HCT116 (cell line): ENCODE measurements at regions not wholly inside any gene's neighbourhood (a gene's known extent, or its start where the extent isn't known, plus 50 kb on each side); places are given as distances from the start of the nearest gene placed in this dataset.
A peak's percentile ranks its signal among the peaks of the same experiment; 100 is the strongest.

ENCODE experiments used
- ATAC-seq: fragments of 200-7000 bp; cut with Tn5 transposase; 2 replicates; pipeline ENCODE4 v1.9.1; 2020; ENCODE audit warnings: mild to moderate bottlenecking, moderate library complexity
- BruUV-seq: library from RNA; stranded (reverse); fragments of 400-500 nt; replicated peaks from 2 replicates; lab custom pipeline; 2021; lab: Mats Ljungman, UMichigan
- CTCF ChIA-PET: fragments of 300-600 bp; sonication (Branson Sonifier 250); formaldehyde crosslinking; loops from one replicate; lab custom pipeline; 2021; ENCODE audit warnings: antibody characterized with exemption; lab: Charles Lee
- POLR2A ChIA-PET: fragments of 300-600, 350-600 bp; sonication (Branson Sonifier 250); formaldehyde crosslinking; loops from one replicate; lab custom pipeline; 2021; ENCODE audit warnings: antibody characterized with exemption; lab: Charles Lee
- RAD21 ChIA-PET, 2 experiments: fragments of 300-600 bp; sonication (Branson Sonifier 250); formaldehyde crosslinking; loops; one replicate each; lab custom pipeline; 2023; ENCODE audit warnings: low total read pairs in 2 of 2; ENCODE audit not compliant: uncharacterized antibody in 2 of 2, unreplicated experiment in 2 of 2, low non-redundant PET in 1 of 2; lab: Charles Lee
- DNase-seq: peaks from one replicate; pipeline ENCODE4 v3.0.0-alpha.2; 2010; ENCODE audit warnings: low read depth, low spot score
- H2AFZ ChIP-seq: fragments of 200-600 bp; shearing (Covaris generic), sonication (generic); 2 replicates; pipeline ENCODE4 v1.6.1; 2017; ENCODE audit warnings: low read depth, mixed run types, mixed read lengths, antibody characterized with exemption, low read length; ENCODE audit not compliant: poor library complexity, severe bottlenecking
- H3K27ac ChIP-seq: 2 replicates; pipeline ENCODE4 v1.5.1; 2012; ENCODE audit warnings: low read depth, low read length
- H3K27me3 ChIP-seq: fragments of 200-600 bp; sonication (generic); 2 replicates; pipeline ENCODE4 v1.6.1; 2016; ENCODE audit warnings: mixed run types, low read length, mixed read lengths; ENCODE audit not compliant: insufficient read depth
- H3K36me3 ChIP-seq, 2 experiments: fragments of 200-500 bp in 1 of 2; fragments of 200-600 bp in 1 of 2; sonication (Bioruptor generic) in 1 of 2; sonication (generic) in 1 of 2; 2 replicates each; pipeline versions ENCODE4 v1.5.1 to v1.6.1; 2014 to 2016; ENCODE audit warnings: low read length in 2 of 2, inconsistent platforms in 1 of 2, mixed read lengths in 1 of 2, mixed run types in 1 of 2; ENCODE audit not compliant: insufficient read depth in 2 of 2, control insufficient read depth in 1 of 2
- H3K4me1 ChIP-seq, 2 experiments: fragments of 200-600 bp in 1 of 2; sonication (generic) in 1 of 2; 2 replicates each; pipeline versions ENCODE4 v1.5.1 to v1.6.1; 2012 to 2017; ENCODE audit warnings: low read length in 2 of 2, inconsistent platforms in 1 of 2, mild to moderate bottlenecking in 1 of 2, mixed read lengths in 1 of 2, mixed run types in 1 of 2, moderate library complexity in 1 of 2; ENCODE audit not compliant: insufficient read depth in 2 of 2, control insufficient read depth in 1 of 2
- H3K4me2 ChIP-seq: fragments of 200-600 bp; sonication (generic); 2 replicates; pipeline ENCODE4 v1.6.1; 2017; ENCODE audit warnings: mixed run types, low read length, mixed read lengths
- H3K4me3 ChIP-seq, 2 experiments: fragments of 200-600 bp in 1 of 2; sonication (generic) in 1 of 2; replicated peaks in 1 of 2; 2 replicates each; pipeline ENCODE4 v1.5.1; 2011 to 2016; ENCODE audit warnings: low read length in 2 of 2, control low read depth in 1 of 2, low read depth in 1 of 2, mild to moderate bottlenecking in 1 of 2, mixed read lengths in 1 of 2, mixed run types in 1 of 2
- H3K79me2 ChIP-seq: fragments of 200-600 bp; sonication (generic); 2 replicates; pipeline ENCODE4 v1.6.1; 2017; ENCODE audit warnings: mild to moderate bottlenecking, mixed run types, low read length, moderate library complexity, mixed read lengths; ENCODE audit not compliant: insufficient read depth
- H3K9ac ChIP-seq: fragments of 200-600 bp; sonication (generic); 2 replicates; pipeline ENCODE4 v1.6.1; 2016; ENCODE audit warnings: low read length, mixed read lengths
- H3K9me2 ChIP-seq: fragments of 200-600 bp; sonication (generic), shearing (Covaris generic); 2 replicates; pipeline ENCODE4 v1.6.1; 2017; ENCODE audit warnings: mixed run types, mild to moderate bottlenecking, moderate library complexity; ENCODE audit not compliant: insufficient read depth
- H3K9me3 ChIP-seq, 2 experiments: fragments of 200-500 bp in 1 of 2; fragments of 200-600 bp in 1 of 2; sonication (Bioruptor generic) in 1 of 2; sonication (generic) in 1 of 2; 2 replicates each; pipeline ENCODE4 v1.6.1; 2014 to 2017; ENCODE audit warnings: low read length in 2 of 2, mixed read lengths in 2 of 2, inconsistent platforms in 1 of 2, low read depth in 1 of 2, mild to moderate bottlenecking in 1 of 2, mixed run types in 1 of 2, moderate library complexity in 1 of 2; ENCODE audit not compliant: control insufficient read depth in 1 of 2, insufficient read depth in 1 of 2
- H4K20me1 ChIP-seq: fragments of 200-600 bp; sonication (generic), shearing (Covaris generic); 2 replicates; pipeline ENCODE4 v1.6.1; 2017; ENCODE audit warnings: mixed run types, mild to moderate bottlenecking, moderate library complexity; ENCODE audit not compliant: insufficient read depth
- CBX3 ChIP-seq: IDR thresholded peaks from 2 replicates; pipeline ENCODE4 v1.6.1; 2012; ENCODE audit warnings: low read depth
- CEBPB ChIP-seq: IDR thresholded peaks from 2 replicates; pipeline ENCODE4 v1.6.1; 2012; ENCODE audit warnings: low read depth
- ELF1 ChIP-seq: IDR thresholded peaks from 2 replicates; pipeline ENCODE4 v1.6.1; 2012; ENCODE audit warnings: low read depth, borderline replicate concordance
- EZH2 ChIP-seq: fragments of 200-600 bp; sonication (generic); IDR thresholded peaks from 2 replicates; pipeline ENCODE4 v1.6.1; 2017; ENCODE audit warnings: antibody characterized with exemption, mixed run types
- JUND ChIP-seq: IDR thresholded peaks from 2 replicates; pipeline ENCODE4 v1.6.1; 2012
- POLR2A ChIP-seq: IDR thresholded peaks from 2 replicates; pipeline ENCODE4 v1.7.0; 2011; ENCODE audit warnings: borderline replicate concordance; ENCODE audit not compliant: insufficient read depth, insufficient read length; ENCODE audit errors: extremely low read depth
- POLR2AphosphoS5 ChIP-seq: IDR thresholded peaks from 2 replicates; pipeline ENCODE4 v1.6.1; 2011; ENCODE audit warnings: mild to moderate bottlenecking, low read depth, low read length, moderate library complexity
- RAD21 ChIP-seq: IDR thresholded peaks from 2 replicates; pipeline ENCODE4 v1.6.1; 2012; ENCODE audit warnings: low read depth, mild to moderate bottlenecking
- SP1 ChIP-seq: IDR thresholded peaks from 2 replicates; pipeline ENCODE4 v1.6.1; 2012; ENCODE audit warnings: low read depth
- TCF7L2 ChIP-seq: IDR thresholded peaks from 2 replicates; pipeline ENCODE4 v1.7.0; 2011; ENCODE audit warnings: borderline replicate concordance, inconsistent platforms; ENCODE audit not compliant: insufficient read depth, insufficient read length; ENCODE audit errors: extremely low read depth
- YY1 ChIP-seq: IDR thresholded peaks from 2 replicates; pipeline ENCODE4 v1.6.1; 2011; ENCODE audit warnings: low read length, low read depth, moderate library complexity, mild to moderate bottlenecking; ENCODE audit not compliant: insufficient replicate concordance; ENCODE audit errors: extremely low read depth
- intact Hi-C: fragments of 100-400 bp; cut with micrococcal nuclease; formaldehyde crosslinking; loops from 2 replicates; pipeline ENCODE4 v1.10.0; 2022
- TF ChIP-seq, protein P1 (sequence below): IDR thresholded peaks from 2 replicates; pipeline ENCODE4 v1.6.1; 2012
- TF ChIP-seq, protein P2 (sequence below): IDR thresholded peaks from 2 replicates; pipeline ENCODE4 v1.6.1; 2012; ENCODE audit warnings: low read depth
- TF ChIP-seq, protein P3 (sequence below), 3 experiments: fragments of 200-600 bp in 1 of 3; sonication (generic) in 1 of 3; IDR thresholded peaks in 2 of 3; conservative IDR thresholded peaks in 1 of 3; 2 replicates each; pipeline ENCODE4 v1.5.1; 2012 to 2017; ENCODE audit warnings: low read depth in 2 of 3, low read length in 2 of 3, antibody characterized with exemption in 1 of 3, borderline replicate concordance in 1 of 3, control low read depth in 1 of 3, mild to moderate bottlenecking in 1 of 3, mixed read lengths in 1 of 3, mixed run types in 1 of 3, moderate library complexity in 1 of 3; ENCODE audit not compliant: insufficient read depth in 1 of 3

DNA sequence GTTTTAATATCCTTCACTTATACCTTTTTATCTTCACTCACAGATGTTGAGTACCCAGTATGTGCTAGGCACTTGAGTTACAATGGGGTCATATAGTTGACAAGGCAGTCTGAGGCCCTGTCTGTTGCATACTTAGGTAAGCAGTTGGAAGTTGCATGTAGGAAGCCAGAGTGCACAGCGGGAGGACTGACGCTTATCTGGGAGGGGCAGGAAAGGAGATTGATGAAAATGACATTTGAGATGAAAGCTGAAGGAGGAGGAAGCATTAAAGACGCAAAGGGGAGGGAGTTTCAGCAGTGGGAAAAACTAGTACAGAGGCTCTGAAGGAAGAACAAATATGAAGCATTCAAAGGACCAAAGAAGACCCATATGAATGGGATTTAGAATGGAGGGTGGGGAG, 266.2 kb downstream of the HTR7 start (continued):
- TF ChIP-seq, protein P1, sequence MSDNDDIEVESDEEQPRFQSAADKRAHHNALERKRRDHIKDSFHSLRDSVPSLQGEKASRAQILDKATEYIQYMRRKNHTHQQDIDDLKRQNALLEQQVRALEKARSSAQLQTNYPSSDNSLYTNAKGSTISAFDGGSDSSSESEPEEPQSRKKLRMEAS: peak; percentile 25; the same call in 1 of the 2 replicates
- TF ChIP-seq TCF7L2: peak; percentile 92
- peak; percentile 20; the same call in 1 of the 2 replicates for TF ChIP-seq RAD21
- TF ChIP-seq SP1: peak; percentile 88
- peak; percentile 50 for TF ChIP-seq JUND
- no peak for TF ChIP-seq EZH2
- TF ChIP-seq ELF1: no peak
- peak; percentile 20 for TF ChIP-seq POLR2A
- TF ChIP-seq YY1: peak; percentile 48

DNA sequence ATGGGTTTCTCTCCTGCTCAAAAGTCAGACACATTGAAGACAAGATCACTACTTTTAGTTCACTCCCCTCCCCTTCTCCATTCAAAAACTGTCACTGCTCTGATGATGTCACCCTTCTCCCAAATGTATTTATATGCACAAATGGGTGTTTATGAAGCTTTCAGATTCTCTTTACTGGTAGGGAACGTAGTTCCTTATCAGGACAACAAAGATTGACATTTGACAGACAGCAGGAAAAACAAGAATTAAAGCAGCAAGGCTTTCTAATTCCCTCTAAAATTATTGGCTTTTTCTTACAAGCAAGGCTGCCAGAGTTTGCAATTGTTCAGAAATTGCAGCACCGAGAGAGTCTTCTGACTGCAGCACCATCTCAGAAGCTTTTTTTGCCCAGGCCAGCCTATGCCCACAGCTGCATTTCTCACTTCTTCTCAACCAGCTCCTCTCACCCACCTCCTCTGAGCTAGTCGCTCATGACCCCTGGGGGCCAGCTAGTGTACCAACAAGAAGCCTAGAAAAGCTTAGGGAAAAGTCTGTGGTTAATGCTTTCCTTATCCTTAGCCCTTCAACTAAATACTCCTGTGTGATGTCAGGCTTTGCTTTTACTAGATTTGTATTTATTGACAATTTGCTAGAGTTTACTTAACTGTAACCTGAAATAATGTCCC, 265.1 kb downstream of the HTR7 start:
- H3K27ac ChIP-seq: peak overlapping the region; percentile 81
- POLR2A ChIA-PET: interaction anchor here (0.9 to 1.0 kb wide), 2 partner anchors 12 to 505 kb away, joined by 3 to 4 read pairs; no protein-coding TSS in a partner anchor
- intact Hi-C loops: loop anchor here (1.0 to 5.0 kb wide), 7 partner anchors 270 to 799 kb away; no protein-coding TSS in a partner anchor
- peak; percentile 68 for DNase-seq
- H4K20me1 ChIP-seq: no peaks in the 10 kb centered on the region
- peak overlapping the region; percentile 6; the same call in 1 of the 2 replicates for H3K9ac ChIP-seq
- no peak overlapping the region for H3K4me3 ChIP-seq
- TF ChIP-seq YY1 (peak; percentile 8), CEBPB (no peak), POLR2AphosphoS5 (peak; percentile 19; the same call in 1 of the 2 replicates), CBX3 (peak; percentile 40; the same call in 1 of the 2 replicates), RAD21 (peak; percentile 96)
- TF ChIP-seq, protein P2, sequence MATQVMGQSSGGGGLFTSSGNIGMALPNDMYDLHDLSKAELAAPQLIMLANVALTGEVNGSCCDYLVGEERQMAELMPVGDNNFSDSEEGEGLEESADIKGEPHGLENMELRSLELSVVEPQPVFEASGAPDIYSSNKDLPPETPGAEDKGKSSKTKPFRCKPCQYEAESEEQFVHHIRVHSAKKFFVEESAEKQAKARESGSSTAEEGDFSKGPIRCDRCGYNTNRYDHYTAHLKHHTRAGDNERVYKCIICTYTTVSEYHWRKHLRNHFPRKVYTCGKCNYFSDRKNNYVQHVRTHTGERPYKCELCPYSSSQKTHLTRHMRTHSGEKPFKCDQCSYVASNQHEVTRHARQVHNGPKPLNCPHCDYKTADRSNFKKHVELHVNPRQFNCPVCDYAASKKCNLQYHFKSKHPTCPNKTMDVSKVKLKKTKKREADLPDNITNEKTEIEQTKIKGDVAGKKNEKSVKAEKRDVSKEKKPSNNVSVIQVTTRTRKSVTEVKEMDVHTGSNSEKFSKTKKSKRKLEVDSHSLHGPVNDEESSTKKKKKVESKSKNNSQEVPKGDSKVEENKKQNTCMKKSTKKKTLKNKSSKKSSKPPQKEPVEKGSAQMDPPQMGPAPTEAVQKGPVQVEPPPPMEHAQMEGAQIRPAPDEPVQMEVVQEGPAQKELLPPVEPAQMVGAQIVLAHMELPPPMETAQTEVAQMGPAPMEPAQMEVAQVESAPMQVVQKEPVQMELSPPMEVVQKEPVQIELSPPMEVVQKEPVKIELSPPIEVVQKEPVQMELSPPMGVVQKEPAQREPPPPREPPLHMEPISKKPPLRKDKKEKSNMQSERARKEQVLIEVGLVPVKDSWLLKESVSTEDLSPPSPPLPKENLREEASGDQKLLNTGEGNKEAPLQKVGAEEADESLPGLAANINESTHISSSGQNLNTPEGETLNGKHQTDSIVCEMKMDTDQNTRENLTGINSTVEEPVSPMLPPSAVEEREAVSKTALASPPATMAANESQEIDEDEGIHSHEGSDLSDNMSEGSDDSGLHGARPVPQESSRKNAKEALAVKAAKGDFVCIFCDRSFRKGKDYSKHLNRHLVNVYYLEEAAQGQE: no peak
- TF ChIP-seq, protein P3, sequence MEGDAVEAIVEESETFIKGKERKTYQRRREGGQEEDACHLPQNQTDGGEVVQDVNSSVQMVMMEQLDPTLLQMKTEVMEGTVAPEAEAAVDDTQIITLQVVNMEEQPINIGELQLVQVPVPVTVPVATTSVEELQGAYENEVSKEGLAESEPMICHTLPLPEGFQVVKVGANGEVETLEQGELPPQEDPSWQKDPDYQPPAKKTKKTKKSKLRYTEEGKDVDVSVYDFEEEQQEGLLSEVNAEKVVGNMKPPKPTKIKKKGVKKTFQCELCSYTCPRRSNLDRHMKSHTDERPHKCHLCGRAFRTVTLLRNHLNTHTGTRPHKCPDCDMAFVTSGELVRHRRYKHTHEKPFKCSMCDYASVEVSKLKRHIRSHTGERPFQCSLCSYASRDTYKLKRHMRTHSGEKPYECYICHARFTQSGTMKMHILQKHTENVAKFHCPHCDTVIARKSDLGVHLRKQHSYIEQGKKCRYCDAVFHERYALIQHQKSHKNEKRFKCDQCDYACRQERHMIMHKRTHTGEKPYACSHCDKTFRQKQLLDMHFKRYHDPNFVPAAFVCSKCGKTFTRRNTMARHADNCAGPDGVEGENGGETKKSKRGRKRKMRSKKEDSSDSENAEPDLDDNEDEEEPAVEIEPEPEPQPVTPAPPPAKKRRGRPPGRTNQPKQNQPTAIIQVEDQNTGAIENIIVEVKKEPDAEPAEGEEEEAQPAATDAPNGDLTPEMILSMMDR (IDR thresholded peaks at IDR 0.05 in 2 of 3, conservative IDR thresholded peaks at IDR 0.05 in 1 of 3; ENCODE audit: borderline replicate concordance in 1 of 3, insufficient read depth in 1 of 3, low read depth in 2 of 3, low read length in 2 of 3): peak; percentile 65 to 76 (median 71); a peak in 5 of 6 replicates
- TF ChIP-seq, all 23 proteins: peak for 5
- peak overlapping the region; percentile 46; the same call in 1 of the 2 replicates for H3K4me2 ChIP-seq
- RAD21 ChIA-PET: interaction anchor here (1.0 to 1.4 kb wide), 3 partner anchors 304 to 445 kb away, joined by 3 to 7 read pairs (median 4); no protein-coding TSS in a partner anchor
- CTCF ChIA-PET: interaction anchor here (0.6 to 2.2 kb wide), 10 partner anchors 24 to 799 kb away, joined by 3 to 24 read pairs (median 4); no protein-coding TSS in a partner anchor
- peaks cover 34 to 56% of the 10 kb centered on the region in 2 experiments for H3K4me1 ChIP-seq
- H3K9me2 ChIP-seq: no peaks in the 10 kb centered on the region
- H3K27me3 ChIP-seq: no peaks in the 10 kb centered on the region
- H3K9me3 ChIP-seq: no peaks in the 10 kb centered on the region; a peak in 1 of 4 replicates
- H3K79me2 ChIP-seq: no peaks in the 10 kb centered on the region
- no peak overlapping the region for H2AFZ ChIP-seq
- no peaks in the 10 kb centered on the region for H3K36me3 ChIP-seq
- BruUV-seq: no TSS peak
- ATAC-seq: peak; percentile 85
